Right lobe of liver (tissue), 6 donors: ENCODE measurements at regions not wholly inside any gene's neighbourhood (a gene's known extent, or its start where the extent isn't known, plus 50 kb on each side); places are given as distances from the start of the nearest gene placed in this dataset.
A peak's percentile ranks its signal among the peaks of the same experiment; 100 is the strongest.

Experiments used
- ATAC-seq, 4 donors: fragments of 200-7000 bp; cut with Tn5 transposase; one replicate each; pipeline ENCODE4 v1.9.1; 2020; ENCODE audit warnings: mild to moderate bottlenecking in 4 of 4, moderate library complexity in 4 of 4
- DNase-seq, 3 donors: peaks; one replicate each; pipeline ENCODE4 v3.0.0-alpha.2; 2020
- H3K27ac ChIP-seq, 3 donors: fragments of 200-600 bp; one replicate each; pipeline ENCODE4 v1.8.0; 2022
- H3K27me3 ChIP-seq, 2 donors: fragments of 200-600 bp; one replicate each; pipeline ENCODE4 v1.8.0; 2022
- H3K36me3 ChIP-seq, 4 donors: fragments of 200-600 bp; sonication (generic) in 1 of 4; one replicate each; pipeline versions ENCODE4 v1.5.1 to v1.8.0; 2017 to 2022; ENCODE audit warnings: control low read depth in 1 of 4
- H3K4me1 ChIP-seq, 4 donors: fragments of 200-600 bp; sonication (generic) in 1 of 4; one replicate each; pipeline versions ENCODE4 v1.5.1 to v1.8.0; 2017 to 2022; ENCODE audit warnings: control low read depth in 1 of 4
- H3K4me3 ChIP-seq, 3 donors: fragments of 200-600 bp; one replicate each; pipeline ENCODE4 v1.8.0; 2022
- H3K9me3 ChIP-seq, 4 donors: fragments of 200-600 bp; sonication (generic) in 1 of 4; one replicate each; pipeline versions ENCODE4 v1.5.1 to v1.8.0; 2017 to 2022; ENCODE audit warnings: control low read depth in 1 of 4
- CTCF ChIP-seq, 4 donors: fragments of 200-600 bp in 3 of 4; fragments of 450-650 bp in 1 of 4; IDR thresholded peaks; one replicate each; pipeline versions ENCODE4 v1.5.1 to v1.8.0; 2016 to 2022; ENCODE audit warnings: antibody characterized with exemption in 4 of 4, mild to moderate bottlenecking in 2 of 4
- POLR2A ChIP-seq: fragments of 450-650 bp; IDR thresholded peaks from one replicate; pipeline ENCODE4 v1.6.1; 2017; ENCODE audit warnings: antibody characterized with exemption, mild to moderate bottlenecking
- WGBS: methylation state at CpG from one replicate; pipeline ENCODE4 v1.1.6; 2018; ENCODE audit warnings: low coverage, low lambda C conversion rate; ENCODE audit not compliant: insufficient coverage; ENCODE audit errors: missing lambda C conversion rate; 5-methylcytosine and 5-hydroxymethylcytosine counted together
- intact Hi-C, 2 donors: fragments of 100-400 bp; cut with DNase I; formaldehyde crosslinking; loops; one replicate each; pipeline versions ENCODE4 v1.11.2 to v1.14.1; 2022
- donor health status: DM: no; HTN: yes; CAD: no.
- donor health status: DM: no; HTN: no; CAD: no.
- donor health status: DM: no; HTN: no; CAD: no.
- donor health status: DM: no; HTN: yes; CAD: no.
- donor health status: DM: no; HTN: yes; CAD: no.

- Histone ChIP-seq H3K36me3 (no peaks in the 10 kb centered on the region), H3K4me3 (no peak overlapping the region), H3K4me1 (no peaks in the 10 kb centered on the region), H3K27me3 (no peaks in the 10 kb centered on the region), H3K27ac (no peak overlapping the region), H3K9me3 (no peaks in the 10 kb centered on the region)
- intact Hi-C loops: no loop called here
- DNase-seq (no peak), ATAC-seq (no peak)
- WGBS: 47% methylated on average over 3 of the region's 8 CpGs
- TF ChIP-seq CTCF (IDR thresholded peaks at IDR 0.05) (no peak), POLR2A (no peak)
Measured at GRCh38 chr9:90432951-90433350, 209.7 kb downstream of the DIRAS2 start.

GRCh38 chr9:90433398-90433941 lies 209.2 kb downstream of the DIRAS2 start:
- Histone ChIP-seq H3K4me3 (no peak overlapping the region), H3K27ac (no peak overlapping the region), H3K27me3 (no peaks in the 10 kb centered on the region), H3K4me1 (no peaks in the 10 kb centered on the region), H3K36me3 (no peaks in the 10 kb centered on the region), H3K9me3 (no peaks in the 10 kb centered on the region)
- TF ChIP-seq CTCF (IDR thresholded peaks at IDR 0.05): no peak
- no peak for TF ChIP-seq POLR2A
- ATAC-seq (peak in 3 of 4 donors; percentile 30 to 46 (median 41)), DNase-seq (no peak)
- intact Hi-C loops: no loop called here
- 11% methylated on average over 13 of the region's 17 CpGs for WGBS

DNA sequence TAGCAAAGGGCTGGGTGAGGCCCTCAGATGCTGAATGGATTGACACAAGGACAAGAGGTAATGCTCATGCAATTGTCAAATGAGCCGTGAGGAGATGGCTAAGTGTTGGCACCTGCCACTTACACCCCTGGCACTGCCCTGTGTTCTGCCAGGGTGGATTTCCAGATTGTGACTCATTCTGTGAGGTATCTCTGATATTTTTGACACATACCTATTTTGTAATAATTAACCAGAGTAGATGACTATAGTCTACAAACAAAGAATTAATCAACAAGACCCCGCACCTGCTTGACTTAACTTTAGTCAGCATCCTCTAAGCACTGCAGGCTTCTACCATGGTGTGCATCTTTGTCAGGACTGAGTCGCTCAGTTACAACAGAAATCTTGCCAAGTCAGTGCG lies 200.8 kb downstream of the DIRAS2 start:
- no peaks in the 10 kb centered on the region for H3K4me1 ChIP-seq
- no peak for DNase-seq
- intact Hi-C loops: no loop called here
- TF ChIP-seq CTCF (IDR thresholded peaks at IDR 0.05) (no peak), POLR2A (no peak)
- peak in 1 of 4 donors; percentile 46 for ATAC-seq
- WGBS: 32% methylated on average over 4 of the region's 4 CpGs
- no peaks in the 10 kb centered on the region for H3K27me3 ChIP-seq
- no peaks in the 10 kb centered on the region for H3K36me3 ChIP-seq
- no peak overlapping the region for H3K4me3 ChIP-seq
- no peaks in the 10 kb centered on the region for H3K9me3 ChIP-seq
- no peak overlapping the region for H3K27ac ChIP-seq

DNA sequence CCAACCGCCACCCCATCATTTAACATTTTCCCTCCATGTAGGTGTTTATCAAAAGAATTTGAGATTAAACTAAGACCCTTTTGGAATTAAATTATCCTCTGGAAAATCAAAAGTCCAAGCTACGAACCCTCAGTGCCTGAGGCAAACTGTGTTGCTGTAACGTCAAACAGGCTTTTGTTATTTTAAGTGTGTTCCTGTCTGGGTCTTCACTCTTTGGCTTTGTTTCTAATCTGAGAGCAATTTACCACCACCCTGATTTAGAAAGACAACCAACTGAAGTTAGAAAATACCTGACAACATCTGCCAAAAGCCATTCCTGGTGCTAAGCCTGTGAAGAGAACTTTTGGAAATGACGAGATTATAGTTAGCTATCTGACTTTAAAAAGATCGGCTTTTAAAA lies 199.9 kb downstream of the DIRAS2 start:
- DNase-seq (no peak), ATAC-seq (no peak)
- H3K36me3 ChIP-seq: no peaks in the 10 kb centered on the region
- 50% methylated on average over 5 of the region's 5 CpGs for WGBS
- intact Hi-C loops: no loop called here
- no peak overlapping the region for H3K4me3 ChIP-seq
- TF ChIP-seq CTCF (IDR thresholded peaks at IDR 0.05) (no peak), POLR2A (no peak)
- no peak overlapping the region for H3K27ac ChIP-seq
- H3K4me1 ChIP-seq: no peaks in the 10 kb centered on the region
- no peaks in the 10 kb centered on the region for H3K9me3 ChIP-seq
- no peaks in the 10 kb centered on the region for H3K27me3 ChIP-seq
